Gastroesophageal sphincter (tissue), 3 donors: ENCODE measurements at regions not wholly inside any gene's neighbourhood (a gene's known extent, or its start where the extent isn't known, plus 50 kb on each side); places are given as distances from the start of the nearest gene placed in this dataset.
"Not testable (repeated sequence)": the region's sequence is repeated elsewhere in the genome, so short reads cannot be mapped to it uniquely, and the experiment has no call there.

Experiments used
- EP300 ChIP-seq: sonication (generic); formaldehyde crosslinking; IDR thresholded peaks from one replicate; pipeline ENCODE4 v1.6.1; 2017; ENCODE audit warnings: antibody characterized with exemption, mild to moderate bottlenecking
- POLR2A ChIP-seq, 2 donors: fragments of 450-650 bp; IDR thresholded peaks; one replicate each; pipeline ENCODE4 v1.6.1; 2017; ENCODE audit warnings: antibody characterized with exemption in 2 of 2, mild to moderate bottlenecking in 2 of 2, moderate library complexity in 1 of 2
- POLR2AphosphoS5 ChIP-seq: sonication (generic); formaldehyde crosslinking; IDR thresholded peaks from one replicate; pipeline ENCODE4 v1.6.1; 2017; ENCODE audit warnings: antibody characterized with exemption
- TF ChIP-seq, protein P1 (sequence below), 4 experiments: fragments of 200-600 bp in 2 of 4; fragments of 450-650 bp in 2 of 4; sonication (generic) in 1 of 4; IDR thresholded peaks; one replicate each; pipeline ENCODE4 v1.5.1; 2017 to 2019; ENCODE audit warnings: antibody characterized with exemption in 4 of 4, mild to moderate bottlenecking in 2 of 4, moderate library complexity in 2 of 4

GRCh38 chr12:131201912-131202311, 248.2 kb downstream of the ADGRD1 start:
- TF ChIP-seq, protein P1, sequence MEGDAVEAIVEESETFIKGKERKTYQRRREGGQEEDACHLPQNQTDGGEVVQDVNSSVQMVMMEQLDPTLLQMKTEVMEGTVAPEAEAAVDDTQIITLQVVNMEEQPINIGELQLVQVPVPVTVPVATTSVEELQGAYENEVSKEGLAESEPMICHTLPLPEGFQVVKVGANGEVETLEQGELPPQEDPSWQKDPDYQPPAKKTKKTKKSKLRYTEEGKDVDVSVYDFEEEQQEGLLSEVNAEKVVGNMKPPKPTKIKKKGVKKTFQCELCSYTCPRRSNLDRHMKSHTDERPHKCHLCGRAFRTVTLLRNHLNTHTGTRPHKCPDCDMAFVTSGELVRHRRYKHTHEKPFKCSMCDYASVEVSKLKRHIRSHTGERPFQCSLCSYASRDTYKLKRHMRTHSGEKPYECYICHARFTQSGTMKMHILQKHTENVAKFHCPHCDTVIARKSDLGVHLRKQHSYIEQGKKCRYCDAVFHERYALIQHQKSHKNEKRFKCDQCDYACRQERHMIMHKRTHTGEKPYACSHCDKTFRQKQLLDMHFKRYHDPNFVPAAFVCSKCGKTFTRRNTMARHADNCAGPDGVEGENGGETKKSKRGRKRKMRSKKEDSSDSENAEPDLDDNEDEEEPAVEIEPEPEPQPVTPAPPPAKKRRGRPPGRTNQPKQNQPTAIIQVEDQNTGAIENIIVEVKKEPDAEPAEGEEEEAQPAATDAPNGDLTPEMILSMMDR (IDR thresholded peaks at IDR 0.05) = not testable (repeated sequence)
- TF ChIP-seq EP300; POLR2A (IDR thresholded peaks at IDR 0.05); POLR2AphosphoS5: not testable (repeated sequence)
